GM13977 (cell line): ENCODE measurements at regions not wholly inside any gene's neighbourhood (a gene's known extent, or its start where the extent isn't known, plus 50 kb on each side); places are given as distances from the start of the nearest gene placed in this dataset.

Source experiments
- DNase-seq: peaks from one replicate; pipeline ENCODE4 v3.0.0; 2012; ENCODE audit warnings: low spot score
- CTCF ChIP-seq: IDR thresholded peaks from 2 replicates; pipeline ENCODE4 v1.5.1; 2012; ENCODE audit warnings: mild to moderate bottlenecking, control low read depth; ENCODE audit not compliant: insufficient read depth; ENCODE audit errors: extremely low read depth, missing control alignments
- in situ Hi-C: fragments of 300-500 bp; cut with MboI; formaldehyde crosslinking; loops from one replicate; pipeline ENCODE4 v1.12.0; 2022; ENCODE audit warnings: low sequenced_read_pairs, low pct_unique_long_range_greater_than_20kb, mixed read lengths, inconsistent platforms; ENCODE audit not compliant: unreplicated experiment

- DNase-seq: no peak
- TF ChIP-seq CTCF: no peak
- in situ Hi-C loops: no loop called here
These were observed 74.4 kb upstream of the HAO2 start for GRCh38 chr1:119294199-119294598.

GRCh38 chr1:119294722-119295121 lies 73.9 kb upstream of the HAO2 start:
- no peak for TF ChIP-seq CTCF
- no peak for DNase-seq
- in situ Hi-C loops: no loop called here

GRCh38 chr1:119298687-119299303 lies 69.8 kb upstream of the HAO2 start:
- DNase-seq: no peak
- in situ Hi-C loops: no loop called here

GRCh38 chr1:119302011-119302410 lies 66.6 kb upstream of the HAO2 start:
- no peak for TF ChIP-seq CTCF
- in situ Hi-C loops: no loop called here
- no peak for DNase-seq

More at GRCh38 chr1:119298687-119299303, 69.8 kb upstream of the HAO2 start:
- no peak for TF ChIP-seq CTCF

- no peak for DNase-seq
- TF ChIP-seq CTCF: no peak
- in situ Hi-C loops: no loop called here
These were observed 60.4 kb upstream of the HAO2 start for GRCh38 chr1:119308130-119308700.

GRCh38 chr1:119308806-119309205 lies 59.8 kb upstream of the HAO2 start:
- TF ChIP-seq CTCF: no peak
- DNase-seq: no peak
- in situ Hi-C loops: no loop called here
